A673 (cell line): ENCODE measurements at regions not wholly inside any gene's neighbourhood (a gene's known extent, or its start where the extent isn't known, plus 50 kb on each side); places are given as distances from the start of the nearest gene placed in this dataset.

Experiments
- BruUV-seq: library from RNA; stranded (reverse); fragments of 400-500 nt; replicated peaks from 2 replicates; lab custom pipeline; 2021; lab: Mats Ljungman, UMichigan
- CTCF ChIA-PET: fragments of 300-600 bp; sonication (Branson Sonifier 250); formaldehyde crosslinking; loops from one replicate; lab custom pipeline; 2022; ENCODE audit warnings: antibody characterized with exemption; lab: Charles Lee
- POLR2A ChIA-PET: fragments of 300-600 bp; sonication (Branson Sonifier 250); formaldehyde crosslinking; loops from one replicate; lab custom pipeline; 2022; ENCODE audit warnings: antibody characterized with exemption; ENCODE audit not compliant: low non-redundant PET; lab: Charles Lee
- DNase-seq: peaks from one replicate; pipeline ENCODE4 v3.0.0-alpha.2; 2015; ENCODE audit warnings: low spot score
- H3K27ac ChIP-seq: fragments of 200-600 bp; sonication (generic); 2 replicates; pipeline ENCODE4 v1.5.1; 2016; ENCODE audit warnings: mixed run types, low read depth, mild to moderate bottlenecking, mixed read lengths, antibody characterized with exemption, low read length; ENCODE audit not compliant: poor library complexity, severe bottlenecking
- H3K27me3 ChIP-seq: fragments of 200-600 bp; sonication (generic); replicated peaks from 2 replicates; pipeline ENCODE4 v1.6.1; 2017; ENCODE audit warnings: mixed run types, low read depth, mild to moderate bottlenecking, mixed read lengths, antibody characterized with exemption, low read length; ENCODE audit not compliant: insufficient read depth, poor library complexity
- H3K36me3 ChIP-seq: fragments of 200-600 bp; sonication (generic); 2 replicates; pipeline ENCODE4 v1.6.1; 2016; ENCODE audit warnings: mixed run types, mild to moderate bottlenecking, mixed read lengths, antibody characterized with exemption, low read length; ENCODE audit not compliant: insufficient read depth, poor library complexity, severe bottlenecking
- H3K4me1 ChIP-seq: fragments of 200-600 bp; sonication (generic); 2 replicates; pipeline ENCODE4 v1.6.1; 2017; ENCODE audit warnings: mixed run types, mild to moderate bottlenecking, mixed read lengths, antibody characterized with exemption, low read length; ENCODE audit not compliant: insufficient read depth, poor library complexity, severe bottlenecking
- H3K4me3 ChIP-seq: fragments of 200-600 bp; sonication (generic); 2 replicates; pipeline ENCODE4 v1.5.1; 2016; ENCODE audit warnings: low read depth, mixed run types, mild to moderate bottlenecking, mixed read lengths, low read length; ENCODE audit not compliant: poor library complexity, severe bottlenecking
- H3K9me3 ChIP-seq: fragments of 200-600 bp; sonication (generic); 2 replicates; pipeline ENCODE4 v1.6.1; 2016; ENCODE audit warnings: mixed run types, low read depth, mild to moderate bottlenecking, mixed read lengths, antibody characterized with exemption, low read length; ENCODE audit not compliant: poor library complexity, severe bottlenecking
- EZH2 ChIP-seq: fragments of 200-600 bp; sonication (generic); IDR thresholded peaks from 2 replicates; pipeline ENCODE4 v1.6.1; 2017; ENCODE audit warnings: borderline replicate concordance, low read depth, mild to moderate bottlenecking, mixed read lengths, antibody characterized with exemption, low read length; ENCODE audit not compliant: poor library complexity, severe bottlenecking
- intact Hi-C: fragments of 100-400 bp; cut with micrococcal nuclease; formaldehyde crosslinking; loops from one replicate; pipeline ENCODE4 v1.10.0; 2022; ENCODE audit not compliant: unreplicated experiment
- TF ChIP-seq, protein P1 (sequence below): fragments of 300-800, 200-600 bp; sonication (generic); conservative IDR thresholded peaks from 2 replicates; pipeline ENCODE4 v1.5.1; 2017; ENCODE audit warnings: low read depth, mild to moderate bottlenecking, antibody characterized with exemption, low read length, moderate library complexity, mixed read lengths

DNA sequence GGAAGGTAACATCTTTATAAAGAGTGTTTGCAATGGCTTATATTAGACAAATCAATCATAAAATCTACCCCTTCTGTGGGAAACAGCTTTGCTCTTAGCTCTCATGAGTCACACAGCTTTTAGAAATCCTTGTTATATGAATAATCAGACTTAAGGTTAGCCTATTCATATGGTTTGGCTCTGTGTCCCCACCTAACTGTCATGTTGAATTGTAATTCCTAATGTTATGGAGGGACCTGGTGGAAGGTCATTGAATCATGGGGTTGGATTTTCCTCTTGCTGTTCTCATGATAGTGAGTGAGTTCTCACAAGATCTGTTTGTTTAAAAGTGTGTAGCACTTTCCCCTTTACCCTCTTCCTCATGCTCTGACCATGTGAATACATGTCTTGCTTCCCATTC, 704.2 kb upstream of the KLHL1 start:
- H3K4me3 ChIP-seq = no peak overlapping the region
- no peak overlapping the region for H3K27ac ChIP-seq
- H3K4me1 ChIP-seq = no peaks in the 10 kb centered on the region
- BruUV-seq = no TSS peak
- POLR2A ChIA-PET = no interaction called here
- intact Hi-C loops = no loop called here
- no peak for TF ChIP-seq EZH2
- TF ChIP-seq, protein P1, sequence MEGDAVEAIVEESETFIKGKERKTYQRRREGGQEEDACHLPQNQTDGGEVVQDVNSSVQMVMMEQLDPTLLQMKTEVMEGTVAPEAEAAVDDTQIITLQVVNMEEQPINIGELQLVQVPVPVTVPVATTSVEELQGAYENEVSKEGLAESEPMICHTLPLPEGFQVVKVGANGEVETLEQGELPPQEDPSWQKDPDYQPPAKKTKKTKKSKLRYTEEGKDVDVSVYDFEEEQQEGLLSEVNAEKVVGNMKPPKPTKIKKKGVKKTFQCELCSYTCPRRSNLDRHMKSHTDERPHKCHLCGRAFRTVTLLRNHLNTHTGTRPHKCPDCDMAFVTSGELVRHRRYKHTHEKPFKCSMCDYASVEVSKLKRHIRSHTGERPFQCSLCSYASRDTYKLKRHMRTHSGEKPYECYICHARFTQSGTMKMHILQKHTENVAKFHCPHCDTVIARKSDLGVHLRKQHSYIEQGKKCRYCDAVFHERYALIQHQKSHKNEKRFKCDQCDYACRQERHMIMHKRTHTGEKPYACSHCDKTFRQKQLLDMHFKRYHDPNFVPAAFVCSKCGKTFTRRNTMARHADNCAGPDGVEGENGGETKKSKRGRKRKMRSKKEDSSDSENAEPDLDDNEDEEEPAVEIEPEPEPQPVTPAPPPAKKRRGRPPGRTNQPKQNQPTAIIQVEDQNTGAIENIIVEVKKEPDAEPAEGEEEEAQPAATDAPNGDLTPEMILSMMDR = no peak
- H3K36me3 ChIP-seq = no peaks in the 10 kb centered on the region
- H3K27me3 ChIP-seq = peaks cover 10% of the 10 kb centered on the region
- DNase-seq = no peak
- CTCF ChIA-PET = no interaction called here
- H3K9me3 ChIP-seq = no peaks in the 10 kb centered on the region

DNA sequence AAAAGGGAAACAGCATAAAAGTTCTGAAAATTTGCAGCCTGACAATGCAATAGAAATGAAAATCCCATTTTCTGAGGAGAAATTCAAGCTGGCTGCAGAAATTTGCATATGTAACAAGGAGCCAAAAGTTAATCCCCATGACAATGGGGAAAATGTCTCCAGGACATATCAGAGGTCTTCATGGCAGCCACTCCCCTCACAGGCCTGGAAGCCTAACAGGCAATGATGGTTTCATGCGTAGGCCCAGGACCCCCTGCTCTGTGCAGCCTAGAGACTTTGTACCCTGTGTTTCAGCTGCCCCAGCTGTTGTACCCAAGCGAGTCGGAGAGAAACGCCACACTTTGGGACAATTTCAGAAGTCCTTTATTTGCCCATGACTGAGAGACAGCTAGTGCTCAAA, 701.3 kb upstream of the KLHL1 start:
- no peak for DNase-seq
- CTCF ChIA-PET = no interaction called here
- POLR2A ChIA-PET = no interaction called here
- intact Hi-C loops = no loop called here
- BruUV-seq = no TSS peak
- Histone ChIP-seq H3K4me3 (no peak overlapping the region), H3K27ac (no peak overlapping the region), H3K36me3 (no peaks in the 10 kb centered on the region), H3K4me1 (no peaks in the 10 kb centered on the region), H3K9me3 (no peaks in the 10 kb centered on the region), H3K27me3 (no peaks in the 10 kb centered on the region)
- no peak for TF ChIP-seq EZH2
- TF ChIP-seq, protein P1 = no peak

DNA sequence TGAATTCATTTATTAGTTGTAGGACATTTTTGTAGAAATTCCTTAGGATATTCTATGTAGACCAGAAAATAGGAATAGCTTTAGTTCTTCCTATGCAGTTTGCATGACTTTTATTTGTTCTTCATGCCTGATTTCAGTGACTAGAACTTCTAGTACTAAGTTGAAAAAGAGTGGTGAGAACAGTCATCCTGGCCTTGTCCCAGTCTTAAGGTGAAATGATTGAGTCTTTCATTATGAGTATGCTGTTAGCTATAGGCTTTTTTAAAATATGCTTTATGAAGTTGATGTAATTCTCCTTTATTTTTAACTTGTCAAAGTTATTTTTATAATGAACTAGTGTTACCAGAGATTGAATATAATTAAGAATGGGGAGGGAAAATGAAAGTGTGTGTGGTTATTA, 690.1 kb upstream of the KLHL1 start:
- Histone ChIP-seq H3K27ac (no peak overlapping the region), H3K4me1 (no peaks in the 10 kb centered on the region), H3K4me3 (no peak overlapping the region), H3K36me3 (no peaks in the 10 kb centered on the region), H3K27me3 (peaks cover 2% of the 10 kb centered on the region), H3K9me3 (no peaks in the 10 kb centered on the region)
- CTCF ChIA-PET = no interaction called here
- DNase-seq = no peak
- intact Hi-C loops = no loop called here
- BruUV-seq = no TSS peak
- TF ChIP-seq, protein P1 = no peak
- no peak for TF ChIP-seq EZH2
- POLR2A ChIA-PET = no interaction called here
